ENCODE measurements at regions not wholly inside any gene's neighbourhood (a gene's known extent, or its start where the extent isn't known, plus 50 kb on each side); places are given as distances from the start of the nearest gene placed in this dataset.
"Not testable (repeated sequence)": the region's sequence is repeated elsewhere in the genome, so short reads cannot be mapped to it uniquely, and the experiment has no call there.

DNA sequence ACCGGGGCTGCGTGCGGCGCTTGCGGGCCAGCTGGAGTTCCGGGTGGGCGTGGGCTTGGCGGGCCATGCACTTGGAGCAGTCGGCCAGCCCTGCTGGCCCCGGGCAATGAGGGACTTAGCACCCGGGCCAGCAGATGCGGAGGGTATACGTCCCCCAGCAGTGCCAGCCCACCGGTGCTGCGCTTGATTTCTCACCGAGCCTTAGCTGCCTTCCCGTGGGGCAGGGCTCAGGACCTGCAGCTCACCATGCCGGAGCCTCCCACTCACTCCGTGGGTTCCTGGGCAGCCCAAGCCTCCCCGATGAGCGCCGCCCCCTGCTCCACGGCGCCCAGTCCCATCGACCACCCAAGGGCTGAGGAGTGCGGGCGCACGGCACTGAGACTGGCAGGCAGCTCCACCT is 51.4 kb upstream of the INPP4B start:
- no CpG with 5 or more reads among the region's 28 CpGs for WGBS (ENCODE audit: insufficient coverage, low lambda C conversion rate)
- H3K36me3 ChIP-seq (ENCODE audit: control insufficient read depth, insufficient read depth, low read length); H3K4me1 ChIP-seq (ENCODE audit: control insufficient read depth, insufficient read depth, low read length); H3K4me3 ChIP-seq (ENCODE audit: low read length); H3K27ac ChIP-seq (ENCODE audit: low read length); DNase-seq; H3K27me3 ChIP-seq (ENCODE audit: control insufficient read depth, insufficient read depth, low read length): not testable (repeated sequence)
- H3K9me3 ChIP-seq (ENCODE audit: control insufficient read depth, low read depth, low read length) = peaks cover 11% of the 10 kb centered on the region

DNA sequence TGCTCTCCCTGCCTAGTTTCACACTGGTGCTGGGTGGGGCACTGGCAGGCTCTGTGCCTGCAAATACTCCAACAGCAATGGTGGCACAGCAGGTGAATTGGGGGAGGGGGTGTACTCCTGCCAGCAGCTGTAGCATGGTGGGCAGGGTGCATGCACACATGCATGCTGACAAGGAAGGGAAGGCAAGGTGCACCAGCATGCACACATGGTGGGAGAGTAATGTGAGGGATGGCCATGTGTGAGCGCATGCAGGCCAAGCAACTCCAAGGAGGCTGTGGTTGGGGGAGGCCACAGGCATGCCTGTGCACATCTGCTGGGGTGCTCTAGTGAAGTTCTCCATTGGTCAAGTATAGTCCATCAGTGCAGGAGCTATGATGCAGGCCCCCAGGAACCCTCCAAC is 54.5 kb upstream of the INPP4B start:
- Histone ChIP-seq H3K9me3 (ENCODE audit: control insufficient read depth, low read depth, low read length) (peaks cover 5% of the 10 kb centered on the region), H3K4me1 (ENCODE audit: control insufficient read depth, insufficient read depth, low read length) (no peaks in the 10 kb centered on the region), H3K27me3 (ENCODE audit: control insufficient read depth, insufficient read depth, low read length) (no peaks in the 10 kb centered on the region), H3K27ac (ENCODE audit: low read length) (no peak overlapping the region), H3K4me3 (ENCODE audit: low read length) (no peak overlapping the region), H3K36me3 (ENCODE audit: control insufficient read depth, insufficient read depth, low read length) (no peaks in the 10 kb centered on the region)
- no peak for DNase-seq
- no CpG with 5 or more reads among the region's 1 CpG for WGBS (ENCODE audit: insufficient coverage, low lambda C conversion rate)

DNA sequence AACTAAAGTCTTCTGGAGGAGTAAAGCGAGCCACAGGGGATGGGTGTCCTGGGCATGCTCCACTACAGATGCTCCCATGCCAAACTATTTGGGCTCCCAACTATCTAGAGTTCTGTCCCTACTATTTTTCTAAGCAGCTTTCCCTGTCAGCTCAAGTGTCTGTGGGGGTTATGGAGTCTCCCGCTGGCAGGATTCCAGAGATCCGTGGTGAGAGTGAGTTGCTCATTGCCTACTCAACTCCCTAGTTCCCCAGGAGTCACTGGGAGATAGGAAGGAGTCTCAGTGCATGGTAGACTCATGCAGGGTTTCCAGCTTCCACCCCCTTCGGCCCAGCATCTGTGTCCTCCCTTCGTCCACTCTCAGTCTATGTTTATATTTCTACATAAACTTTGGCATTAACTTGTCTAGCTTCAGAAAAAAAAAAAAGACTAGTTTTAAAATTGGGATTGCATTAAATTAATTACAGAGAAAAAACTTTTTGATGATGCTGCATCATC is 55.1 kb upstream of the INPP4B start:
- no peaks in the 10 kb centered on the region for H3K4me1 ChIP-seq (ENCODE audit: control insufficient read depth, insufficient read depth, low read length)
- H3K4me3 ChIP-seq (ENCODE audit: low read length) = no peak overlapping the region
- 100% methylated on average over 2 of the region's 5 CpGs for WGBS (ENCODE audit: insufficient coverage, low lambda C conversion rate)
- no peaks in the 10 kb centered on the region for H3K36me3 ChIP-seq (ENCODE audit: control insufficient read depth, insufficient read depth, low read length)
- peaks cover 5% of the 10 kb centered on the region for H3K9me3 ChIP-seq (ENCODE audit: control insufficient read depth, low read depth, low read length)
- H3K27ac ChIP-seq (ENCODE audit: low read length) = no peak overlapping the region
- no peak for DNase-seq
- no peaks in the 10 kb centered on the region for H3K27me3 ChIP-seq (ENCODE audit: control insufficient read depth, insufficient read depth, low read length)

DNA sequence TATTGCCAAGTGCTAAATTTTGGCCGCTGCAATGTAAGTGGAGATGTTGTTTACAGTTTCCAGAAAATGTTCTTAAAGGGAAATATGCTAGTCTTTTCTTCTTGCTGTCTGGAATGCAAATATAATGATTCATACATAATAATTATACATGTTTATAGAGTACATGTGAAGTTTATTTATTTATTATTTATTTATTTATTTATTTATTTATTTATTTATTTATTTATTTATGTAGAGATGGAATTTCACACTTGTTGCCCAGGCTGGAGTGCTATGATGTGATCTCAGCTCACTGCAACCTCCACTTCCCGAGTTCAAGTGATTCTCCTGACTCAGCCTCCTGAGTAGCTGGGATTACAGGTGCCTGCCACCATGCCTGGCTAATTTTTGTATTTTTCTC is 57.5 kb upstream of the INPP4B start:
- not testable (repeated sequence) for H3K4me1 ChIP-seq (ENCODE audit: control insufficient read depth, insufficient read depth, low read length); H3K27me3 ChIP-seq (ENCODE audit: control insufficient read depth, insufficient read depth, low read length); H3K27ac ChIP-seq (ENCODE audit: low read length); DNase-seq; H3K4me3 ChIP-seq (ENCODE audit: low read length); H3K9me3 ChIP-seq (ENCODE audit: control insufficient read depth, low read depth, low read length); H3K36me3 ChIP-seq (ENCODE audit: control insufficient read depth, insufficient read depth, low read length)
- no CpG with 5 or more reads among the region's 2 CpGs for WGBS (ENCODE audit: insufficient coverage, low lambda C conversion rate)

DNA sequence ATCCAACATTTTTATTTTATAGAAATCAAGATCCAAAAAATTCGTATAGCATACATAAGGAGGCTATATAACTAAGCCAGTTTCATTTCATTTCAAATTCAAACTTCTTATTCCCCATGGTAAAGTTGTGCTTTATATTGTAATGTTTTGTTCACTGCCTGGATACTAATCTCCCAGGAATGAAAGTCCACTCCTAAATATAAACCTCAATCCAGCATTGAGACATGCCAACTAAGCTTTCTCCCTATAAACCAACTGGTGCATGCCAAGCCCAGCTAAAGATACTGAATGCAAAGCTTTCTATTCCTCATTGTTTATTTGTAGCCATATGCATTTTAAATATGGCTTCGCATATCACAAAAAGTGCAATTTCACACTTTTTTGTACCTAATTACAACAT is 63.8 kb upstream of the INPP4B start:
- WGBS (ENCODE audit: insufficient coverage, low lambda C conversion rate) = 85% methylated on average over 2 of the region's 2 CpGs
- H3K27me3 ChIP-seq (ENCODE audit: control insufficient read depth, insufficient read depth, low read length) = no peaks in the 10 kb centered on the region
- H3K27ac ChIP-seq (ENCODE audit: low read length) = no peak overlapping the region

DNA sequence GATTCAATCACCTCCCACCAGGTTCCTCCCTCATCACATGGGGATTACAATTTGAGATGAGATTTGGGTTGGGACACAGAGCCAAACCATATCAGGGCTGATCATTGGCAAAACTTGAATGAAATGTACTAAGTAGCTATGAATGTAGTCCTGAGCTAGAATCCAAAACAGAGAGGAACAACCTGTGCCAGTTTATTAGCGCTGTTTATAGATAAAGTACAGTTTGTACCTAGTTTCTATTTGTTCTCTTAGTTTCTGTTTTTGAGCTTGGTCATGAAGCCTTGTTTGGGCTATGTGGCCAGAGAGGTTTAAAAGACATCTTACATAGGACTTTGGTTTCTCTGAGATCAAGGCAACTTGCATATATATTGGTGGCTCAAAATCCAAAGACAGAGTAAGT is 66.9 kb upstream of the INPP4B start:
- Histone ChIP-seq H3K27me3 (ENCODE audit: control insufficient read depth, insufficient read depth, low read length) (no peaks in the 10 kb centered on the region), H3K4me3 (ENCODE audit: low read length) (no peak overlapping the region), H3K36me3 (ENCODE audit: control insufficient read depth, insufficient read depth, low read length) (no peaks in the 10 kb centered on the region), H3K9me3 (ENCODE audit: control insufficient read depth, low read depth, low read length) (no peaks in the 10 kb centered on the region), H3K27ac (ENCODE audit: low read length) (no peak overlapping the region), H3K4me1 (ENCODE audit: control insufficient read depth, insufficient read depth, low read length) (no peaks in the 10 kb centered on the region)
- DNase-seq = no peak
- no CpG with 5 or more reads among the region's 1 CpG for WGBS (ENCODE audit: insufficient coverage, low lambda C conversion rate)

More for the DNA sequence above, 63.8 kb upstream of the INPP4B start:
- H3K4me3 ChIP-seq (ENCODE audit: low read length) = no peak overlapping the region
- no peak for DNase-seq
- H3K4me1 ChIP-seq (ENCODE audit: control insufficient read depth, insufficient read depth, low read length) = no peaks in the 10 kb centered on the region
- H3K9me3 ChIP-seq (ENCODE audit: control insufficient read depth, low read depth, low read length) = no peaks in the 10 kb centered on the region
- H3K36me3 ChIP-seq (ENCODE audit: control insufficient read depth, insufficient read depth, low read length) = no peaks in the 10 kb centered on the region

DNA sequence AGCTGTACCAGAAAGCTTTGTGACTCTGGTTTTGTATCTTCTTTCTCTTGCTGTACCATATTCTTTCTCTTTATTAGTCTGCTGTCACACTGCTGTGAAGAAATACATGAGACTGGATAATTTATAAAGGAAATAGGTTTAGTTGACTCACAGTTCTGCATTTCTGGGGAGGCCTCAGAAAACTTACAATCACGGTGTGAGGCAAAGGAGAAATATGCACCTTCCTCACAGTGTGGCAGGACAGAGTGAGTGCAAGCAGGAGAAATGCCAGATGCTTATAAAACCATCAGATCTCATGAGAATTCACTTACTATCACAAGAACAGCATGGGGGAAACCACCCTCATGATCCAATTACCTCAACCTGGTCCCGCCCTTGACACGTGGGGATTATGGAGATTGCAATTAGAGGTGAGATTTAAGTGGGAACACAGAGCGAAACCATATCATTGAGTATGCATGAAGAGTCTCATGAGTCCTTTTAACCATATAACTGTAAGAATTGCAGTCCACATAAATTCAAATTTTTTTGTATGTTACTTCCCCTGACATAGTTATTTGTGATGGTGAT is 67.4 kb upstream of the INPP4B start:
- H3K27ac ChIP-seq (ENCODE audit: low read length) = no peak overlapping the region
- DNase-seq = no peak

DNA sequence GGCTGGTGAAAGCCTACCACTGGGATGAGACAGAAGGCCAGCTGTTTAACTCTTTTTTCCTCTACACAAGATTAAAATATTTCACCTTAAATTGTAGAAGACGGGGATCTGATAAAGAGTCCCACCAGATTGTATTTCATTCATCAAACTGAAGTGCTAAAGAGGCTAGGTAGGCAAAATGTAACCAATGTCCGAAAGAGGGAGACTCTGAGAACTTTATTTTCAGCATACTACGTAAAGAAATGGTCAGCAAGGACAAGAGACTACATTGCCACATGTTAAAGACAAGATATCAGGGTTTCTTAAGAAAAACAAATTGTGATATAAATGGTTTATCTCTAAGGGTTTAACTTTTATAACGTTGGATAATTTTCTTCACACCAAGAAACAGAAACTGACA is 71.6 kb upstream of the INPP4B start:
- Histone ChIP-seq H3K36me3 (ENCODE audit: control insufficient read depth, insufficient read depth, low read length) (no peaks in the 10 kb centered on the region), H3K27me3 (ENCODE audit: control insufficient read depth, insufficient read depth, low read length) (no peaks in the 10 kb centered on the region), H3K4me3 (ENCODE audit: low read length) (no peak overlapping the region), H3K9me3 (ENCODE audit: control insufficient read depth, low read depth, low read length) (no peaks in the 10 kb centered on the region), H3K4me1 (ENCODE audit: control insufficient read depth, insufficient read depth, low read length) (no peaks in the 10 kb centered on the region), H3K27ac (ENCODE audit: low read length) (no peak overlapping the region)
- no peak for DNase-seq
- WGBS (ENCODE audit: insufficient coverage, low lambda C conversion rate) = 83% methylated on average over 2 of the region's 4 CpGs

More for the DNA sequence above, 67.4 kb upstream of the INPP4B start:
- Histone ChIP-seq H3K4me3 (ENCODE audit: low read length) (no peak overlapping the region), H3K27me3 (ENCODE audit: control insufficient read depth, insufficient read depth, low read length) (no peaks in the 10 kb centered on the region), H3K9me3 (ENCODE audit: control insufficient read depth, low read depth, low read length) (no peaks in the 10 kb centered on the region), H3K36me3 (ENCODE audit: control insufficient read depth, insufficient read depth, low read length) (no peaks in the 10 kb centered on the region), H3K4me1 (ENCODE audit: control insufficient read depth, insufficient read depth, low read length) (no peaks in the 10 kb centered on the region)
- WGBS (ENCODE audit: insufficient coverage, low lambda C conversion rate) = 100% methylated on average over 1 of the region's 4 CpGs

DNA sequence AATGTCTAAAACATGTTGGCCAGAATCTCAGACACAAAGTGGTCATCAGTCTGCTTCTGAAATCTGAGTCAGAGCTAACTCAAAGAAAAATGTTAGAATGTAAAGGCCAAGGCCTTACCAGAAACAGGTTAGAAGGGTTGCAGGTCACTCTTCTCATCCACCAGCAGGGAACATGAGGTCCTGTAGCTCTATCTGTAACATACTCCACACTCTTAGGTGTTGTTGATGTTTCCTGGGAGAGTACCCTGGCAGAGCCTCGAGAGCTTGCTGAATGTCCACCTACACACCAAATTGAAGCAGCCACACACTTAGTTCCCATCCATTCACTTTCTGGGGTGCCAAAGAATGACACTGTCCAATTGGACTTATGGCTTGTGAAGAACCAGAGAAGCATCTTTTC is 76.6 kb upstream of the INPP4B start:
- H3K36me3 ChIP-seq (ENCODE audit: control insufficient read depth, insufficient read depth, low read length) = no peaks in the 10 kb centered on the region
- DNase-seq = no peak
- peaks cover 5% of the 10 kb centered on the region for H3K4me1 ChIP-seq (ENCODE audit: control insufficient read depth, insufficient read depth, low read length)
- H3K4me3 ChIP-seq (ENCODE audit: low read length) = no peak overlapping the region
- no peaks in the 10 kb centered on the region for H3K9me3 ChIP-seq (ENCODE audit: control insufficient read depth, low read depth, low read length)
- WGBS (ENCODE audit: insufficient coverage, low lambda C conversion rate) = no CpG with 5 or more reads among the region's 1 CpG
- H3K27ac ChIP-seq (ENCODE audit: low read length) = no peak overlapping the region
- no peaks in the 10 kb centered on the region for H3K27me3 ChIP-seq (ENCODE audit: control insufficient read depth, insufficient read depth, low read length)

DNA sequence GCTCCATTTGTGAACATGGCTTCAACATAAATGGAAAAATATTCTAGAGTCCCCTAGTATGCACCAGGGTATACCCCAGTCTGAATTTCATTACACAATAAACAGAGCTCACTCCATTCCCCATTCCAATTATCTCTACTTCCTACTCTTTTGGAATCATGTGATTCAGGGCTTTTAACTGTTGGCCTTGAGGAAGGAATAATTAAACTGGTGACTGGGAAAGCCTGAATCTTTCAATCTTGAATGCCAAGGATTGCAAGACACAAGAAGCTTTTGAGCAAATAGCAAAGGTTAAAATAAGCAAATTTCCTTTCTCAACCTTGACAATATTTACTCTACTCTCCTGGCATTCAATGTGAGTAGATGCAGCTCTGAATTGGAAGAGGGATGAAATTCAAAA is 77.5 kb upstream of the INPP4B start:
- no peaks in the 10 kb centered on the region for H3K27me3 ChIP-seq (ENCODE audit: control insufficient read depth, insufficient read depth, low read length)
- peak; percentile 19 to 65 for DNase-seq
- peaks cover 5% of the 10 kb centered on the region for H3K4me1 ChIP-seq (ENCODE audit: control insufficient read depth, insufficient read depth, low read length)
- no peaks in the 10 kb centered on the region for H3K36me3 ChIP-seq (ENCODE audit: control insufficient read depth, insufficient read depth, low read length)
- no peak overlapping the region for H3K4me3 ChIP-seq (ENCODE audit: low read length)
- H3K27ac ChIP-seq (ENCODE audit: low read length) = peak overlapping the region; percentile 9
- H3K9me3 ChIP-seq (ENCODE audit: control insufficient read depth, low read depth, low read length) = no peaks in the 10 kb centered on the region

DNA sequence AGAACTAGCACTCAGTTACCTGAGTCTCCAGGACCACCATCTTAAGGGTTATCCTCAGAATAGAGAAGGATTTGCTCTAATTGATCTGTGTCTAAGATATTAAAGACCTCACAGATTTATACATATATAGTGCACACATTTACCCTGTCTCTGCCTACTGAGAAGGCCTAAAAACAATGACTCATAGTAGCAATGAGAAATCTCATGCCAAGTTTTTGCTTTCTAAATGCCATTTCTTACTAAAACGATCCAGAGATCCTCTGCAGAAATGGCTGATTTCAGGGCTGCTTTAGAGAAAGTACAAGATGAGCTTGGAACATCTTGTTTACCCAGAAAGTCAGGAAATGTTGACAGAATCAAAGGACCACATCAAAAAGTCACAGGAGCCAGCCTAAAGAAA is 79.1 kb upstream of the INPP4B start:
- Histone ChIP-seq H3K4me1 (ENCODE audit: control insufficient read depth, insufficient read depth, low read length) (peaks cover 9% of the 10 kb centered on the region), H3K36me3 (ENCODE audit: control insufficient read depth, insufficient read depth, low read length) (no peaks in the 10 kb centered on the region), H3K27ac (ENCODE audit: low read length) (no peak overlapping the region), H3K4me3 (ENCODE audit: low read length) (no peak overlapping the region), H3K9me3 (ENCODE audit: control insufficient read depth, low read depth, low read length) (no peaks in the 10 kb centered on the region), H3K27me3 (ENCODE audit: control insufficient read depth, insufficient read depth, low read length) (no peaks in the 10 kb centered on the region)
- WGBS (ENCODE audit: insufficient coverage, low lambda C conversion rate) = 100% methylated on average over 1 of the region's 1 CpG
- no peak for DNase-seq
